SU-DHL-6 (cell line): ENCODE measurements at regions not wholly inside any gene's neighbourhood (a gene's known extent, or its start where the extent isn't known, plus 50 kb on each side); places are given as distances from the start of the nearest gene placed in this dataset.

ENCODE experiments used
- H2AFZ ChIP-seq: fragments of 200-600 bp; sonication (generic); 2 replicates; pipeline ENCODE4 v1.6.1; 2014; ENCODE audit warnings: low read depth, mild to moderate bottlenecking, moderate library complexity, mixed read lengths, antibody characterized with exemption, low read length; ENCODE audit not compliant: severe bottlenecking
- H3F3A ChIP-seq: fragments of 200-600 bp; shearing (Covaris generic); 2 replicates; pipeline ENCODE4 v1.6.0; 2016; ENCODE audit warnings: antibody characterized with exemption, mild to moderate bottlenecking; ENCODE audit not compliant: insufficient read depth
- H3K27ac ChIP-seq: fragments of 200-600 bp; sonication (generic); 2 replicates; pipeline ENCODE4 v1.5.1; 2016; ENCODE audit warnings: low read depth, mild to moderate bottlenecking, low read length, moderate library complexity, mixed read lengths
- H3K27me3 ChIP-seq: fragments of 200-600 bp; sonication (generic), shearing (Covaris generic); 2 replicates; pipeline ENCODE4 v1.6.0; 2014; ENCODE audit warnings: mild to moderate bottlenecking, low read length
- H3K36me3 ChIP-seq: fragments of 200-600 bp; sonication (generic); 2 replicates; pipeline ENCODE4 v1.6.1; 2014; ENCODE audit warnings: mild to moderate bottlenecking, low read length, mixed read lengths
- H3K4me2 ChIP-seq: fragments of 300-600, 200-600 bp; shearing (Covaris generic), sonication (generic); 2 replicates; pipeline ENCODE4 v1.6.0; 2014; ENCODE audit warnings: low read length, low read depth, mild to moderate bottlenecking; ENCODE audit not compliant: poor library complexity, severe bottlenecking
- H3K4me3 ChIP-seq: fragments of 200-600 bp; sonication (generic); 2 replicates; pipeline ENCODE4 v1.5.1; 2014; ENCODE audit warnings: antibody characterized with exemption, low read length, mild to moderate bottlenecking, mixed read lengths; ENCODE audit not compliant: insufficient read depth, poor library complexity, severe bottlenecking
- H3K79me2 ChIP-seq: fragments of 200-600 bp; sonication (generic); 2 replicates; pipeline ENCODE4 v1.6.1; 2014; ENCODE audit warnings: mild to moderate bottlenecking, low read length, moderate library complexity; ENCODE audit not compliant: insufficient read depth
- H3K9ac ChIP-seq: fragments of 200-600 bp; sonication (generic); 2 replicates; pipeline ENCODE4 v1.7.0; 2014; ENCODE audit warnings: mild to moderate bottlenecking, low read length
- H3K9me2 ChIP-seq: fragments of 200-600 bp; sonication (generic); replicated peaks from 2 replicates; pipeline ENCODE4 v1.6.1; 2014; ENCODE audit warnings: low read length; ENCODE audit not compliant: insufficient read depth
- H3K9me3 ChIP-seq: fragments of 200-600 bp; sonication (generic); 2 replicates; pipeline ENCODE4 v1.6.1; 2014; ENCODE audit warnings: low read length, mixed read lengths; ENCODE audit not compliant: insufficient read depth
- H4K20me1 ChIP-seq: fragments of 200-600 bp; sonication (generic); 2 replicates; pipeline ENCODE4 v1.6.1; 2014; ENCODE audit warnings: low read depth, mild to moderate bottlenecking, antibody characterized with exemption, low read length, moderate library complexity, mixed read lengths
- CTCF ChIP-seq: fragments of 200-600 bp; sonication (generic); IDR thresholded peaks from one replicate; pipeline ENCODE4 v1.5.1; 2017; ENCODE audit warnings: antibody characterized with exemption, mild to moderate bottlenecking, low read length, moderate library complexity; ENCODE audit not compliant: insufficient read depth, poor library complexity, severe bottlenecking
- EZH2phosphoT487 ChIP-seq: fragments of 200-600 bp; sonication (generic), shearing (Covaris generic); conservative IDR thresholded peaks from 2 replicates; pipeline ENCODE4 v1.6.1; 2018; ENCODE audit warnings: mild to moderate bottlenecking, antibody characterized with exemption, low read length, moderate library complexity, mixed read lengths

GRCh38 chr10:36597756-36598320 lies 527.6 kb upstream of the ANKRD30A start:
- Histone ChIP-seq H3K9ac (no peak overlapping the region), H3K9me3 (no peaks in the 10 kb centered on the region), H3F3A (no peaks in the 10 kb centered on the region), H3K27me3 (no peaks in the 10 kb centered on the region), H3K27ac (no peak overlapping the region), H3K9me2 (no peaks in the 10 kb centered on the region), H3K4me2 (no peak overlapping the region), H2AFZ (no peak overlapping the region), H3K36me3 (no peaks in the 10 kb centered on the region), H4K20me1 (no peaks in the 10 kb centered on the region), H3K4me3 (no peak overlapping the region), H3K79me2 (no peaks in the 10 kb centered on the region)
- TF ChIP-seq CTCF (no peak), EZH2phosphoT487 (no peak)

GRCh38 chr10:36592964-36593363 lies 532.4 kb upstream of the ANKRD30A start:
- no peaks in the 10 kb centered on the region for H3K9me3 ChIP-seq
- TF ChIP-seq CTCF (no peak), EZH2phosphoT487 (no peak)
- H3K9me2 ChIP-seq, result no peaks in the 10 kb centered on the region
- H2AFZ ChIP-seq, result no peak overlapping the region
- no peak overlapping the region for H3K27ac ChIP-seq
- H3K27me3 ChIP-seq, result no peaks in the 10 kb centered on the region
- no peak overlapping the region for H3K9ac ChIP-seq
- no peak overlapping the region for H3K4me2 ChIP-seq
- no peak overlapping the region for H3K4me3 ChIP-seq
- H3F3A ChIP-seq, result no peaks in the 10 kb centered on the region
- no peaks in the 10 kb centered on the region for H4K20me1 ChIP-seq
- no peaks in the 10 kb centered on the region for H3K79me2 ChIP-seq
- no peaks in the 10 kb centered on the region for H3K36me3 ChIP-seq

- Histone ChIP-seq H3K9me2 (no peaks in the 10 kb centered on the region), H3K9ac (no peak overlapping the region), H3K4me3 (no peak overlapping the region), H3K4me2 (no peak overlapping the region), H4K20me1 (no peaks in the 10 kb centered on the region), H3F3A (no peaks in the 10 kb centered on the region), H3K36me3 (no peaks in the 10 kb centered on the region), H3K27me3 (no peaks in the 10 kb centered on the region), H3K9me3 (no peaks in the 10 kb centered on the region), H2AFZ (no peak overlapping the region), H3K27ac (no peak overlapping the region), H3K79me2 (no peaks in the 10 kb centered on the region)
- TF ChIP-seq CTCF (no peak), EZH2phosphoT487 (no peak)
Measured at GRCh38 chr10:36591436-36591835, 534.0 kb upstream of the ANKRD30A start.
